Mammary epithelial cell (primary cell): ENCODE measurements at regions not wholly inside any gene's neighbourhood (a gene's known extent, or its start where the extent isn't known, plus 50 kb on each side); places are given as distances from the start of the nearest gene placed in this dataset.

ENCODE experiments used
- CTCF ChIP-seq, 2 donors: IDR thresholded peaks in 1 of 2; conservative IDR thresholded peaks in 1 of 2; 2 replicates each; pipeline ENCODE4 v1.5.1; 2011 to 2012; ENCODE audit warnings: inconsistent platforms in 2 of 2, low read length in 2 of 2, mild to moderate bottlenecking in 2 of 2, control low read depth in 1 of 2, low read depth in 1 of 2; ENCODE audit not compliant: insufficient read depth in 1 of 2; ENCODE audit errors: extremely low read depth in 1 of 2
- EZH2 ChIP-seq: IDR thresholded peaks from 2 replicates; pipeline ENCODE4 v1.6.1; 2012; ENCODE audit warnings: low read length, inconsistent platforms, borderline replicate concordance

DNA sequence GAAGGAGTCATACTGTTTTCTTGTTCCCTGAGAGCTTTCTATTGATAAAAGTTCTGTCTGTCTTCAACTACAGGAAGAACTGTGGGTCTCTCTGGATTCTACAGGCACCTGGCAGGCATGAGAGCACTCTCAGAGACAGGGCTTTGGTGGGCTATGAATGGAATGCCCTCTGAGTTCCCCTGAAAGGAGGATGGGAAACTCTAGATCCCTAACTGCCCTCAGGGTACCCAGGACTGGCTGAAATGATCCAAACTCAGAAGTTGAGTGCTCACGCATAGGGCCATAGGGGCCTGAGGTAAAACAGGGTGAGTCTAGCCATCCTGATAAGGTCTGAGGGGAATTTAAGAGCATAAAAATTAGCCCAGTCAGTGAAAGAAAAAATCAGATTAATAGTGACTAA lies 59.0 kb upstream of the SCRG1 start:
- TF ChIP-seq CTCF (conservative IDR thresholded peaks at IDR 0.05 in 1 of 2, IDR thresholded peaks at IDR 0.05 in 1 of 2; ENCODE audit: extremely low read depth in 1 of 2, insufficient read depth in 1 of 2, low read depth in 1 of 2, low read length in 2 of 2) (no peak), EZH2 (no peak)
